HG03469 (cell line): ENCODE measurements at regions not wholly inside any gene's neighbourhood (a gene's known extent, or its start where the extent isn't known, plus 50 kb on each side); places are given as distances from the start of the nearest gene placed in this dataset.
"Not testable (repeated sequence)": the region's sequence is repeated elsewhere in the genome, so short reads cannot be mapped to it uniquely, and the experiment has no call there.

Source experiments
- ATAC-seq: cut with Tn5 transposase; IDR thresholded peaks from one replicate; pipeline ENCODE4 v1.9.1; 2021; ENCODE audit warnings: mild to moderate bottlenecking, moderate library complexity, moderate number of reproducible peaks; ENCODE audit not compliant: unreplicated experiment

GRCh38 chr2:7736646-7737305, 819.6 kb downstream of the RNF144A start:
- ATAC-seq = no peak

- no peak for ATAC-seq
Measured at GRCh38 chr2:7738596-7738995, 821.4 kb downstream of the RNF144A start.

GRCh38 chr2:7740114-7740513, 822.9 kb downstream of the RNF144A start:
- ATAC-seq = no peak

- no peak for ATAC-seq
Measured at GRCh38 chr2:7742301-7742700, 825.1 kb downstream of the RNF144A start.

GRCh38 chr2:7744827-7745226, 827.6 kb downstream of the RNF144A start:
- ATAC-seq = no peak

- ATAC-seq = no peak
Measured at GRCh38 chr2:7745369-7745768, 828.2 kb downstream of the RNF144A start.

GRCh38 chr2:7748717-7749415, 831.7 kb downstream of the RNF144A start:
- no peak for ATAC-seq

GRCh38 chr2:7749895-7750559, 832.8 kb downstream of the RNF144A start:
- no peak for ATAC-seq

GRCh38 chr2:7752291-7752690, 835.1 kb downstream of the RNF144A start:
- ATAC-seq = no peak

GRCh38 chr2:7753777-7754176, 836.6 kb downstream of the RNF144A start:
- no peak for ATAC-seq

GRCh38 chr2:7755879-7756278, 838.7 kb downstream of the RNF144A start:
- ATAC-seq = no peak

GRCh38 chr2:7758073-7758759, 841.0 kb downstream of the RNF144A start:
- no peak for ATAC-seq

- ATAC-seq = no peak
Measured at GRCh38 chr2:7759898-7760297, 842.7 kb downstream of the RNF144A start.

GRCh38 chr2:7763418-7763817, 846.2 kb downstream of the RNF144A start:
- ATAC-seq = not testable (repeated sequence)

- ATAC-seq = no peak
Measured at GRCh38 chr2:7765236-7765635, 848.0 kb downstream of the RNF144A start.

- ATAC-seq = no peak
Measured at GRCh38 chr2:7766088-7766722, 849.0 kb downstream of the RNF144A start.

- ATAC-seq = no peak
Measured at GRCh38 chr2:7766978-7767565, 849.9 kb downstream of the RNF144A start.

GRCh38 chr2:7767902-7768301, 850.7 kb downstream of the RNF144A start:
- no peak for ATAC-seq

- ATAC-seq = no peak
Measured at GRCh38 chr2:7771781-7772180, 854.6 kb downstream of the RNF144A start.
